ENCODE measurements at regions not wholly inside any gene's neighbourhood (a gene's known extent, or its start where the extent isn't known, plus 50 kb on each side); places are given as distances from the start of the nearest gene placed in this dataset.
A peak's percentile ranks its signal among the peaks of the same experiment; 100 is the strongest.

DNA sequence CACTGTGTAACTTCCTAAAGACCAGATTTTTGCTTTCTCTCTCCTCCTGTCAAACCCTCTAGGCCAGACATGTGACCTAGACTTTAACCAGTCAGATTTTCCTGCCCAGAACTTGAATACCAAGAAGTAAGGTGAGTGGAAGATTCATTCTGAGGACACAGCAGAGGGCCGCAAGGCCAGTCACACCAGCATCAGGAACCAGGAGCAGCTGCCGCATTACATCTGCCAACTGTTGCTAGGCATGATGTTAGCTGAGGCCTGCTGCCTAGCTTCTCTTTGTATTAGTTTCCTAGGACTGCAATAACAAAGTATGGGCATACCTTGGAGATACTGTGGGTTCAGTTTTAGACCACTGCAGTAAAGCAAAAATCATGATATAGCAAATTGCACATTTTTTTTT, 101.9 kb upstream of the BMP4 start:
- Histone ChIP-seq H3K4me3 (replicated peaks in 1 of 4; ENCODE audit: control extremely low read depth in 1 of 4, insufficient read depth in 1 of 4, low read depth in 3 of 4, low read length in 4 of 4) (no peak overlapping the region), H3K27ac (ENCODE audit: insufficient read depth, low read length) (no peak overlapping the region), H2AFZ (ENCODE audit: low read length) (no peak overlapping the region), H3K36me3 (ENCODE audit: control insufficient read depth, insufficient read depth, low read length) (no peaks in the 10 kb centered on the region), H4K20me1 (ENCODE audit: control insufficient read depth, extremely low read depth, insufficient read depth, low read length) (no peaks in the 10 kb centered on the region), H3K4me2 (ENCODE audit: extremely low read depth, insufficient read depth, low read length) (no peak overlapping the region), H3K9ac (ENCODE audit: insufficient read depth, low read length) (no peak overlapping the region), H3K27me3 (ENCODE audit: control insufficient read depth, insufficient read depth, low read length) (no peaks in the 10 kb centered on the region), H3K4me1 (ENCODE audit: control insufficient read depth, extremely low read depth, insufficient read depth, low read length) (no peaks in the 10 kb centered on the region), H3K9me3 (ENCODE audit: control insufficient read depth, insufficient read depth, low read depth, low read length) (no peaks in the 10 kb centered on the region), H3K79me2 (ENCODE audit: control insufficient read depth, insufficient read depth, low read length) (no peaks in the 10 kb centered on the region)
- TF ChIP-seq EZH2 (IDR thresholded peaks at IDR 0.05; ENCODE audit: low read length, missing control alignments): no peak
- TF ChIP-seq, protein P1, sequence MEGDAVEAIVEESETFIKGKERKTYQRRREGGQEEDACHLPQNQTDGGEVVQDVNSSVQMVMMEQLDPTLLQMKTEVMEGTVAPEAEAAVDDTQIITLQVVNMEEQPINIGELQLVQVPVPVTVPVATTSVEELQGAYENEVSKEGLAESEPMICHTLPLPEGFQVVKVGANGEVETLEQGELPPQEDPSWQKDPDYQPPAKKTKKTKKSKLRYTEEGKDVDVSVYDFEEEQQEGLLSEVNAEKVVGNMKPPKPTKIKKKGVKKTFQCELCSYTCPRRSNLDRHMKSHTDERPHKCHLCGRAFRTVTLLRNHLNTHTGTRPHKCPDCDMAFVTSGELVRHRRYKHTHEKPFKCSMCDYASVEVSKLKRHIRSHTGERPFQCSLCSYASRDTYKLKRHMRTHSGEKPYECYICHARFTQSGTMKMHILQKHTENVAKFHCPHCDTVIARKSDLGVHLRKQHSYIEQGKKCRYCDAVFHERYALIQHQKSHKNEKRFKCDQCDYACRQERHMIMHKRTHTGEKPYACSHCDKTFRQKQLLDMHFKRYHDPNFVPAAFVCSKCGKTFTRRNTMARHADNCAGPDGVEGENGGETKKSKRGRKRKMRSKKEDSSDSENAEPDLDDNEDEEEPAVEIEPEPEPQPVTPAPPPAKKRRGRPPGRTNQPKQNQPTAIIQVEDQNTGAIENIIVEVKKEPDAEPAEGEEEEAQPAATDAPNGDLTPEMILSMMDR (conservative IDR thresholded peaks at IDR 0.05 in 1 of 2, IDR thresholded peaks at IDR 0.05 in 1 of 2; ENCODE audit: low read depth in 1 of 2, low read length in 2 of 2): no peak
- DNase-seq (ENCODE audit: low read depth in 2 of 2): no peak

- TF ChIP-seq, protein P1 (conservative IDR thresholded peaks at IDR 0.05 in 1 of 2, IDR thresholded peaks at IDR 0.05 in 1 of 2; ENCODE audit: low read depth in 1 of 2, low read length in 2 of 2): no peak
- no peak for TF ChIP-seq EZH2 (IDR thresholded peaks at IDR 0.05; ENCODE audit: low read length, missing control alignments)
- DNase-seq (ENCODE audit: low read depth in 2 of 2): no peak
- H3K9me3 ChIP-seq (ENCODE audit: control insufficient read depth, insufficient read depth, low read depth, low read length): no peaks in the 10 kb centered on the region
- H3K27me3 ChIP-seq (ENCODE audit: control insufficient read depth, insufficient read depth, low read length): no peaks in the 10 kb centered on the region
- H3K9ac ChIP-seq (ENCODE audit: insufficient read depth, low read length): no peak overlapping the region
- H3K4me2 ChIP-seq (ENCODE audit: extremely low read depth, insufficient read depth, low read length): no peak overlapping the region
- no peaks in the 10 kb centered on the region for H3K79me2 ChIP-seq (ENCODE audit: control insufficient read depth, insufficient read depth, low read length)
- H3K4me3 ChIP-seq (replicated peaks in 1 of 4; ENCODE audit: control extremely low read depth in 1 of 4, insufficient read depth in 1 of 4, low read depth in 3 of 4, low read length in 4 of 4): no peak overlapping the region
- H3K4me1 ChIP-seq (ENCODE audit: control insufficient read depth, extremely low read depth, insufficient read depth, low read length): peaks cover 4% of the 10 kb centered on the region
- H4K20me1 ChIP-seq (ENCODE audit: control insufficient read depth, extremely low read depth, insufficient read depth, low read length): no peaks in the 10 kb centered on the region
- H3K36me3 ChIP-seq (ENCODE audit: control insufficient read depth, insufficient read depth, low read length): no peaks in the 10 kb centered on the region
- no peak overlapping the region for H3K27ac ChIP-seq (ENCODE audit: insufficient read depth, low read length)
- no peak overlapping the region for H2AFZ ChIP-seq (ENCODE audit: low read length)
Measured at GRCh38 chr14:54083549-54084239, 127.1 kb upstream of the BMP4 start.

- Histone ChIP-seq H3K4me2 (ENCODE audit: extremely low read depth, insufficient read depth, low read length) (no peak overlapping the region), H3K79me2 (ENCODE audit: control insufficient read depth, insufficient read depth, low read length) (no peaks in the 10 kb centered on the region), H3K9ac (ENCODE audit: insufficient read depth, low read length) (no peak overlapping the region), H3K36me3 (ENCODE audit: control insufficient read depth, insufficient read depth, low read length) (no peaks in the 10 kb centered on the region), H3K27me3 (ENCODE audit: control insufficient read depth, insufficient read depth, low read length) (no peaks in the 10 kb centered on the region), H3K4me1 (ENCODE audit: control insufficient read depth, extremely low read depth, insufficient read depth, low read length) (peaks cover 4% of the 10 kb centered on the region), H3K27ac (ENCODE audit: insufficient read depth, low read length) (no peak overlapping the region), H2AFZ (ENCODE audit: low read length) (no peak overlapping the region), H3K9me3 (ENCODE audit: control insufficient read depth, insufficient read depth, low read depth, low read length) (no peaks in the 10 kb centered on the region), H3K4me3 (replicated peaks in 1 of 4; ENCODE audit: control extremely low read depth in 1 of 4, insufficient read depth in 1 of 4, low read depth in 3 of 4, low read length in 4 of 4) (no peak overlapping the region), H4K20me1 (ENCODE audit: control insufficient read depth, extremely low read depth, insufficient read depth, low read length) (no peaks in the 10 kb centered on the region)
- peak; percentile 19 to 47 for DNase-seq (ENCODE audit: low read depth in 2 of 2)
- no peak for TF ChIP-seq EZH2 (IDR thresholded peaks at IDR 0.05; ENCODE audit: low read length, missing control alignments)
- TF ChIP-seq, protein P1 (conservative IDR thresholded peaks at IDR 0.05 in 1 of 2, IDR thresholded peaks at IDR 0.05 in 1 of 2; ENCODE audit: low read depth in 1 of 2, low read length in 2 of 2): no peak
Measured at GRCh38 chr14:54085232-54085761, 128.7 kb upstream of the BMP4 start.
